NCI-H2107 treated with DMSO at 0.1 percent for 48 hours (cell line): ENCODE measurements at regions not wholly inside any gene's neighbourhood (a gene's known extent, or its start where the extent isn't known, plus 50 kb on each side); places are given as distances from the start of the nearest gene placed in this dataset.

Experiments
- DNase-seq: peaks from one replicate; lab custom pipeline; 2025; ENCODE audit not compliant: unreplicated experiment; lab: John Stamatoyannopoulos, UW

DNA sequence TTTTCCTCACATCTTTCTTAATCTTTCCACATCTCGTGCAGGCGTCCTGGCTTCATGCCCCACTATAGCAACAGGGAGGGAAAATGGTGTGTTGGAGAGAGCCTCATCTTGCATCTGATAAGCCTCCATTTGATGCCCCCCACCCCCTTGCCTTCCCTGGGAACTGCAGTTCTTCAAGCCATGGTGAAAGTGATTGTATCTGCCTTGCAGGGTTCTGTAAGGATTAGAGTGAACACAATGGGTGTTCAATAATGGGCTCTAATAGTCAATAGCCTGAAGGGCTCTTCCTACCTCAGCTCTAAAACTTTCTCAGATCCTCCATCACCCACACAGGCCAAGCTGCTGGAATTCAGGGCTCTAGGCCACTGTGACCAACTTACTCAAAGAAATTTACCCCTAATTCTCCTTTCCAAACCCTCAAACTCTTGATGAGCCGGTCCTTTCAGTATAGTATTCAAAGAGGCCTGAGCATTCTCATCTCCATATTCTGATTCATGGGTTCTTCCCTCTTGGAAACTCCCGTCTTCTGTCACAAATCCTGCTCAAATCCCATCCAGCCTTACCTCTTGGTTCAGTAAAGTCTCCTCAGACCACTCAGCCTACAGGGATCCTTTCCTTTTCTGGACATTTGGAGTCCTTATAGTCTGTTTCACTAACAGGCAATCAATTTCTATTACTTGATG is 128.3 kb upstream of the TRIM2 start:
- no peak for DNase-seq

DNA sequence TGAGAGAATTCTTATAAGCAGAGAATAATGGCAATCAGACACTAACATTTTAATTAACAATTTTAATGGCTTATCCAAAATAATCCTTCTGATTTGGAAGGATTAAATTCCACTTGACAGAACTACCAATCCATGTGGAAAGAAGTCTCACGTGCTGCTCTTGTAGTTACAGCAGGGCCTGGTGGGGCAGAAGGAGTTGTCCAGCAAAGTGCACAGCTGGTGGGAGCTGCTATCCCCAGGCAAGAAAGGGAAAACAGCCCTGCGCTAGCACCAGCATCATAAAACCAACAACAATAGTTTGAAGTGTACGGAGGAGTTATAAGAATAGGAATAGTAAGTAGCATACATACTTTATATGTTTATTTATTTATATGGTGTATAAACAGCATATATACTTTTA is 127.4 kb upstream of the TRIM2 start:
- DNase-seq, result no peak

DNA sequence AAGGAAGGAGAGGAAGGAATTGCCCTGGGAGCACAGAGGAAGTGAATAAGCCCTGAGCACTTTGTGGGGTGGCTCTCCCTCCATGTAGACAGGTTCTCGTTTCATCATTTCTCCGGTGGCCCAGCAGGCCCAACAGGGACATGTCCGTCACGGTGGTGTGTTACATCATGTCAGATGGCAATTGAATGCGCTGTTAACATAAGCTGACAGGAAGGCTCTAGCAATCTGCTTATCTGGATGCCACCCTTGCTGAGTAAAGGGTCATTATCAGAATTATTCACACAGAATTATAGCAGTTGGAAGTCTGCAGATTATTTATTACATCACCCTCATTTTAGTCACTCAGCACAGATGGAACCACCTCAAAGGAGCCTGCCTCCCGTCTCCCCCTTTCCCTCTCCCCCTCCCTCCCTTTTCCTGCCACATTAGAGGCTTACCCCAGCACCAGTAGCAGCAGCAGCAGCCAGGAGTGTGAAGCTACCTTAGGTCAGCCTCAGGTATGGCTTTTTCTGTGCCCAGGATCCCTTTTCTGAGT is 124.3 kb upstream of the TRIM2 start:
- DNase-seq, result no peak

DNA sequence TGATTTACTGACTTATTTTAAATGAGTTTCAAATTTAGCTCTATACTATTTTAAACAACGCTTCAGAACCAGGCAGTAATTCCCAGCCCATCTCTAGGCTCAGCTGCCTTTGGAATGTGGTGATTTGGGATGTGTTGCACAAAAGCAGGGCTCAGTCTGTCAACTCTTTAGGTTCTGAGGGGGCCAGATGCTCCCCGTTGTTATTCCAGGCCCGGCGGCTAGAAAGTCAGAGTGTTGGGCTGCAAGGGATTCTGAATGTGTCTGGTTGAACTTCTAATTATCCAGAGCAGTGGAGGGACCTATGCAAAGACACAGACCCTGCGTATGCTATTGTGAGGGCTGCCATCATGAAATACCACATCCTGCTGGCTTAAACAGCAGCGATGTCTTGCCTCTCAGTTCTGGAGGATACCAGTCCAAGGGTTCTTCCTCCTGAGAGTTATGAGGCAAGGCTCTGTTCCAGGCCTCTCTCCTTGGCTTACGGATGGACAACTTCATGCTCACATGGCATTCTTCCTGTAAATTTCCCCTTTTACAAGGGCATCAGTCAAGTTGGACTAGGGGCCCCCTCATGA is 123.2 kb upstream of the TRIM2 start:
- no peak for DNase-seq

DNA sequence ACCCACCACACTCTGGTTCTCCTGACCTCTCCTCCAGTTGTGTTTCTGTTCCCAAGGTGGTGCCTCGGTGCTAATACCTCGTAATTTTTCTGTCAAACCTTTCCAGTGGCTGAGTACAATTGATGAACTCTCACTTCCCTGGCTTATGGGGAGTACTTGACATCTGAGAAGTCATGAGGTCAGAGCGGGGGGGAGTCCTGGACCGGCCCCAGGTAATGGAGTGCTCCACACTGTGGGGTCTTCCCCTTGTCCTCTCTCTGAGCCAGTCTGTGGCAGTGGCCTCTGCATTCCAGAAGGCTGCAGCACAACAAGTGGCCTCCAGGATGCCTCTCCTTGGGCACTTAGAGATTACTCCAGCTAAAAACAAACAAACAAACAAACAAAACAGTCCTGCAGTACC is 122.5 kb upstream of the TRIM2 start:
- no peak for DNase-seq

DNA sequence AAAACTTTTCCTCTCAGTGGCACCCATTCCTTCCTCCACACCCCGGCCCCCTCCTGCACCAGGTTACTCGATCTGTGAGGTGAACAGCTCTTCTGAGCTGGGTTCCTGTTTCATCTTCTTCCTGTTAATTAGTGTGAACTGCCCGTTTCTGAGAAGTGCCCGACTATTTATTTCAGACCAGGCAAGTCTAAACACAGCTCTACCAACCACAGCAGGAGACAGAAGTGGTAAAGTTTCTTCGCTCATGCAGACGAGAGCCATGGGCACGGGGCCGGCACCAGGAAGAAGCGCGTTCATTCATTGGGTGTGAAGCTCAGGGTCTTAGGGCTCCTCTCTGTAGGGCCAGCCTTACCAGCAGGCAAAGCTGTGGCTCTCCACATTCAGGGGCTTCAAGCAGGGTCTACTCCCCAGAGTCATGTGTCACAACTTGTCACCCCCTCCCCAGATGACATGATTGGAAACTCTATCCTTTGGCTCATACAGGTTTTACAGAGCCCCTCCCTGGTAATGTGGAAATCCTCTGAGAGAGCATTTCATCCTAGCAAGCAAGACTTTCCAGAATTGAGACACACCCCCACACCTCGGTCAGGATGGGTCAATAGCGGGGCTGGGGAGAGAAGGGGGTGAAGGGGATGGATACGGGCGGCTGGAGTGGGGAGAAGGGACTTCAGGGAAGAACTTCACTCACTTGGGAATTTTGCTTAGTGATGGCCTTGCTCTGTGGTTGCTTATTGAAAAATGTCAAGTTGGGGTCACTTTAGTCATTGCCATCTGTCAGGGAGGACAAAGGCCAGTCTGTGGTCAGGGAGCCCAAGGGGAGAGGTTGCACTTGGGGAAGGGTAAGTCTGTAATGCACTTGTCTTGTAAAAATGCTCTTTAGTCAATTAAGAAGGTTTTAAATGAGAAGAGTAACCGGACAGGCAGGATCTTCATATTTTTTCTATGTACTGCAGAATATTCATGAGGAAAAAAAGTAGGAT is 121.6 kb upstream of the TRIM2 start:
- DNase-seq, result no peak

DNA sequence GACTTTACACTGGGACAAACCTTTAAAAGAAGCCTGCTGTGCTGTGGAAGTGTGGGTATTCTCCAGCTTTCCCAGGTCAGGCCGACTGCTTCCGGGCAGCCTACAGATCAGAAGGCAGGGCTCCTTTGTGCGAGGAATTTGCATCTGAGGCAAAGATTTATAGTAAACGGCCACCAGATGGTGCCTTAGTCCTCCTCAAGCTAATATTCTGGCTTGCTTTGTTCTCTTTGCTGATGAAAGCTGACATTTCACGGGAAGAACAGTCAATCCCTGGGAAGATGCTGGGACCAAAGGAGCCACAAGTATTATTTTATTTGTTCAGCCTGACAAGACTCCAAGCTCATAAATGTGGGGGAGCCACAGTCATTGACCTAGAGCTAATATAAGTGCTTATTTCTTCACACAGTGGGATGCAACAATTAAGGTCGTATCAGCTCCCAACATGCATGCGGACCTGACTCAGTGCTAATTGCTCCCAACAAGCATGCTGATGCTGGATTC is 120.7 kb upstream of the TRIM2 start:
- peak; percentile 75 for DNase-seq

DNA sequence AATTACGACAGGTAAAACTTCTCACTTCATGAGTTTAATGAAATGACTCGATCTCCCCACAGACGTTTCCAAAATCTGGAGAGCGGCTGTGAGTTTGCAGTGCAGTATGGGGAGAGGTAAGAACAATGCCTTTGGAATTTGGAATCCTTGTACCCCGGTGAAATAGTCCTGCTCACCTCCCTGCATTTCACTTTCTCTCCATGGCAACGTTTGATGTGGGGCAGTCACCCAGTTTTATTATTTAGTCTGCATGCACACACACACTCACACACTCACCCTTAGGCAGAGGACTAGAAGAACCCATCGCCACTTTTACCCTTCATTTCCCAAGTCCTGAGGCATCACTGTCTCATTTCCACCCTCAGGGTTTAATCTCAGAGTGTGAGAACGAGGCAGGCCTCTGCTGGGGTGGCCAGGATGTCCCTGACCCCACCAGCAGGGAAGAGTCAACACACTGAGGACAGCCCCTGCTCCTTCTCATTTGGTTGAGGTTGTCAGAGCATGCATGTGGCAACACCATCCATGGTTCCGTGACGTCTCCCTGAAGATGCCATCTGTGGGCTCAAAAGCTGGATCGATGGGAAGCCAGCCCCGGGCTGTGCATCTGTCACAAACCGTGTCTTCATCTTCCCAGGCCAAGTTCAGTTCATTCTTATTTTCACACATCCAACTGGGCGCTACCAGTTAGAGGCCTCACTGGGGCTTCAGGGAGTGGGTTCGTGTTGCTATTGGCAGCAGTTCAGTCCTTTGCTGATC is 119.8 kb upstream of the TRIM2 start:
- no peak for DNase-seq

DNA sequence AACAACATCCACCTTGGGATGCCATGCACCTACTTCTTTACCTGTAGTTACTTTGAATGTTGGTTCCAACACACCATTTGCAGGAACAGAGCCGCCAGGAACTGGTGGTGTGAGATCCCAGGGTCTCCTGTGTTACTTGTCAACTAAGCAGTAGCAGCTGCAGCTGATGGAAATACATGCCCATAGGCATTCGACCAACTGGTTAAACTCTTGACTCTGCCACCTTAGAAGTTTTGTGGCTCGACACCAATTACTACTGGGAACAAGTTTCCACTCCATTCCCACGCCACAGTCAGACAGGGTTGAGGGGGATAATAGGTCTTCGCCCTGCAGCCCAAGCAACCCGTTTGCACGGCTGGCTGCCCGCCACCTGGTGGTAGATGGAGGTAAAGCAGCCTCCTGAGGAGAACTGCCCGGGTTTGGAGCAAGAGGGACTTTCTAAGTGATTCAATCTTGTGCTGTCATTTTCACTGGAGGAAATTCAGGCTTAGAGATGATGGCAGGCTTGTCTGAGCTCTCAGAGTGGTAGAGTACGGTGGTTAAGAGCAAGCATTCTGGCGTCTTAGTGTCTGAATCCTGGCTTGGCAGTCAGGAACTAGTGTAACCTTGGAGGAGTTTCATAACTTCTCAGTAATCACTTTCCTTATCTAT is 119.1 kb upstream of the TRIM2 start:
- DNase-seq, result no peak

DNA sequence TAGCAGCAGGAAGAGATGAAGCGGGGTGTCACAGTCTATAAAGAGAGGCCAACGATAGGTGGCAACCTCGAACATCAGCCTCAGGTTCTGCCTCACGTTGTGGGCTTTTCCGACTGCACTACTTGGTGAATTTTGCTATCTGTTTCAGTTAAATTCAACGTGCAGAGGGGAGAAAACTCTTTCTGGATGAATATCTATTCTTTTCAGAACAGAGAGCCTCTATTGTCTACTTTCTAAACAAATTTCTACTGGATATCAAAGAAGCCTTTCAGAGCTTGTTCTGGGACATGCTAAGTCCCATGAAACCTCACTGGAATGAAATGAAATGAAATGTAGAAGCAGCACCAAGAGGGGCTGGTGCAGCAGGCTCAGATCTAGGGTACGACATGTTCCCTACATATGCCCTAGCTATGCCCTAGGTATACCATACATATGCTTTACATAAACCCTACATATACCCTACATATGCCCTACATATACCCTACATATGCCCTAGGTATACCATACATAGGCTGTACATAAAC is 116.5 kb upstream of the TRIM2 start:
- DNase-seq, result no peak

DNA sequence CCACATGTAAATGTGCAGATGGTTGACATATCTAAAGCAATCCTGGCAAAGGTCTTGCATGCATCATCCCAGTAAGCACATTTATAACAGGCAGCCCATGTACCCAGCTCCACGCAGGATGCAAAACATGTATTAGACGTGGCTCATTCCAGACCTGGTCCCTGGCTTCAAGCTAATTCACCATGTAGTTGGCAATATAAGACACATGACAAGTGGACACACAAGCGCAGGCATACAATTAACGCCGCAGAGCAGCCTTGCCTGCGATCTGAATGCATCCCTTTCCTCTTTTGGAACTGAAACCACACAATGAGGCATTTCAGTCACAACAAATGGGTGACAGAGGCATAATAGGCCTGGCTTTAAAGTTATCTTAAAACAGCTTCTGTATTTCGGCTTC is 114.5 kb upstream of the TRIM2 start:
- DNase-seq, result no peak

DNA sequence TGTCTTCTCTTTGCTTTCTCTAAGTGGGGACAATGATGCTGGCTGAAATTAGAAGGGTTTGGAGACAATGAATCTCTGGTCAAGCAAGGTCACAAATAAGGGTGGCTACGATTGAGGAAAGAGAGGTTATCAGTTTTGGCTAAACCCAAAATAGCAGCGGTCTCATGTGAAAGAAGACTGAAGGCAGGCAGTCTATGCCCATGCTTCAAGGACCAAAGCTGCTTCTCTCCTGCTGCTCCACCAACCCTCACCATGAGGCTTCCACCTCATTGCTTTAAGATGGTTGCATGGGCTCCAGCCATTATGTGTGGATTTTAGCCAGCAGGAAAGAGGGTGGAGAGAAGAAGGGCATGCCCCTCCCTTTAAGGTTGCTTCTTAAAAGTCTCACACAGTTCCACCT is 114.1 kb upstream of the TRIM2 start:
- DNase-seq, result no peak

DNA sequence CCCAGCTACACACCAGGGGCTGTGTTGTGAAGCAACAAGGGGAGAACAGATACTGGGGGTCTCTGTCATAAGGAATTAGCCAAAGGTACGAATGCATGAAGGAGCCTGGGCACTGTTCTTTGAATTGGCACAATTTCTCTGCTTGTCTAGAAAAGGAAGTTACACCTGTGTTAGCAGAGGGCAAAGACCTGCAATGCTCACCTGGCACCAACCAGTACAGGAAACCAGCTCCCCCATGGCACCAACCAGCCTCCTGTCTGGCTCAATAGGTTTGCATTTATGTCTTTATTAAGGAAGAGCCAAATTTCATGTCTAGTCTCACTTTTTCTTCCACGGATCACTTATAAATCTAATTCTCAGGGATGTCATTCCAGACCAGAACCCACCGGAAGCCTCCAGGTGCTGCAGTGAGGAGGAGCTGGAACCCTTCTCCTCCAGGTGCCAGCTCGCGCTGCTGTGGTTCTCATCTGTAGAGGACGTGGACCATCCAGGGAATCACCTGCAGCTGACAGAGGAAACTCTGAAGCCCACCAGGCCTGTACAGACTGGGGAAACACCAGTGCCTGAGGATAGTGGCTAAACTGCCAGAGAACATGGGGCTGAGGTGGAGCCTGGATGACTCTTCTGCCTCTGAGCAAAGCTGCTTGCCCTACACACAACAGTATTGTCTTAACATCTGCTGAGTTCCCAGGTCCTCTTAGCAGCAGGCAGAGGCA is 113.4 kb upstream of the TRIM2 start:
- DNase-seq, result no peak

DNA sequence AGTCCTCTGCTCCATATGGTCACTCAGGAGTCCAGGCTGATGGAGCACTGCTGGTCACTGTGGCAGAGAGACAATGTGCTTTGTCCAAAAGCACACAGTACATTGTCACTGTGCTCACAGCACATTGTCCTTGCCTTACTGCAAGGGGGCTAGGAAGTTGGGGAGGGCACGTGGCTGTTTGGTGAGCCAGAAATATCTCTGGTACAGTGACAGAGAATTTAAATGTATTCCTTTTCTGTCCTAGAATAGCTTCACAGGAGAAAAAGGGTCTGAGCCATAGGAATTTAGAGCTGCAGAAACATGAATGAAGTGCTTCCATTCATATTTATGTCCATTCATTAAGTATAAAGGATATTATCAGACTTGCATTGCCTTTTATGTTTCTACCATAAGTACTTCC is 110.8 kb upstream of the TRIM2 start:
- DNase-seq, result no peak

DNA sequence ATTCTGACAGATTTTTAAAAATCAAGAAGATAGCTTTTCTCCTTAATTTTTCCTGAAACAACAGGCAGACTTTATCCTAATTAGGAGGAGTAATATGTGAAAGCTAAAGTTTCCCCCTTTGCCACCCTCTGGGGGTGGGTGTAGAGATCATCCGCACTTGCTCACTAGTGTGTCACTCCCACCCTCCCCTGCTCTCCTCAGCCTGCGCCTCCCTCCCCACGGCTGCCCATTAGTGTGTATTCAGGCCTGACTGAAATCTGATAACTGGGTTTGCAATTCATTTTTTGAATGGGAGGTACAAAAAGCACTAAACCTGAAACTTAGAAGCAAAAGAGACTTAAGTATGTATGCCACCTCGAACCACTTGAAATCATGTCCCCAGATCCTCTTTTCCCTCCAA is 110.4 kb upstream of the TRIM2 start:
- DNase-seq, result no peak

DNA sequence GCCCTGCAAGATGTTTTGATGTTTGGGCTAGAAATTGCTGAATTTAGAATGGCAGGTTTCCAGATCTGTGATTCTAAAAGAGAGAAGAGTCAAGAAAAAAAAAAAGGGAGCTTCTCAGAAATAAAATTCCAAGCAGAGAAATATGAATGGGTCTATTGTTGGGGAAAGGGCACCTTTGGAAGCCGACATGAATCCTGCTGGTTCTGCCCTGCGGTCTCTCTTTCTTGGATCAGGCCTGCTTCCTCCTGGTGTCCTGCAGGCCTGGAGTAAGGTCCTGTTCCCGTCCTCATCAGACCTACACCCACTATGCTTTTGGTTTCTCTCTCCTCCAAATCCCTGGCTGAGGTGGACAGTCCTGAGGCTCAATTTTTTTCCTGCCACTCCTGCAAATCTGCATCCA is 109.8 kb upstream of the TRIM2 start:
- no peak for DNase-seq

DNA sequence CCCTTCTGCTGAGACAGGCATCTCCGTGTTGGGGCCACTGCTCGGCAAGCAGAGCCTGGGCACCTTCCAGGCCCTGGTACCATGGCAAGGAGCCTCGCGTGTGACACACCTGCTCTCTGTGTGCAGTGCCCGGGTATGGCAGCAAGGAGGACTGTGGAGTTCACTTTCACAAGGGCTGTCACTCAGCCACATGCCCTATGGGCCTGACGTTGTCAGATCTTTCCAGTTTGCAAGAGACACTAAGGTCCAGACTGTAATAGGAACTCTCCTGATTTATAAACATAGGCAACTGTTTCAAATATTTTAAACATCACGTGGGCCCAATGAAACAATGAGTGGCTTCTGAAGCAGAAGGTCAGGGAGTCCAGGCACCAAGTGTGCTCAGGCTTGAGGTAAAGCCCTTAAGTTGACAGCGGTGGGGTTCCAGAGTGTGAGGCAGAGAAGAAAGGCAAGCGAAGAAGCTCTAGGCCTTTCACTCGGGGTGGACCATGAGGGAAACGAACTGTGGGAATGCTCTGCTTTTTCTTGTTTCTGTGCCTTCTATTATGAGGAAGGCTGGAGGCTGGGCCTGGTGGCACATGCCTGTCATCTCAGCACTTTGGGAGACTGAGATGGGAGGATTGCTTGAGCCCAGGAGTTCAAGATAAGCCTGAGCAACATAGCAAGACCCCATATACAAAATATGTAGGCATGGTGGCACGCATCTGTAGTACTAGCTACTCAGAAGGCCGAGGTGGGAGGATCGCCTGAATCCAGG is 108.6 kb upstream of the TRIM2 start:
- DNase-seq, result no peak

DNA sequence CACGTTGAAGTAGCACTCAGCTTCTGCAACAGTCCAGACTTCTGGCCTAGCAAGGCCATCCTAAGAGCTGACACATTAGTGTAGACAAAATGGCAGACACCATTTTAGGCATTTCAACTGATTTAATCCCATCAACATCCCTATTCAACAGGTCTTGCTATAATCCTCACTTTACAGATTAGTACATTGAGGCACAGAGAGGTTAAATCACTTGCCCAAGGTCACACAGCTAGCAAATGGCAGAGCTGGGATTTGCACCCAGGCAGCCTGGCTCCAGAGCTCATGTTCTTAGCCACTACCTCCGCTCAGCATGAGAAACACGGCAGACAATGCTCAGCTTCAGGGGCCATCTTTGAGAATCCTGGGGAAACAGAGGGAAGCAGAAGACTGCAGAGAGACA is 107.9 kb upstream of the TRIM2 start:
- no peak for DNase-seq

DNA sequence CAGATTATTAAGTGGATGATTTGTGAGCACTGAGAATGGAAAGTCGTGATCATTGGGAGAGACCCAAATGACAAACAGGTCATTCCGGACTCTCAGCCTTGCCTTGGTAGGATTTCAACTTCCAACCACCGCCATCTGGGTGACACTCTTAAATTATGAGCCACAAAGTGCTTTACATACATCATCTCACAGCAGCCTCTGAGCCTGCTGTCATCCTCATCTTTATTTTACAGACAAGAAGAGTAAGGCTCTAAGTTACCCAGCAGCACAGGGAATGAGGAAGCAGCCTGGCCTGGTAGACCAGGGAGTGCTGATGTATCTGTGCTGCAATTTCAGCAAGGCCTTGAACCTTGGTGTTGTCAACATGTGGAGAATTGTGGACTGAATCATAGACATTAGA is 105.8 kb upstream of the TRIM2 start:
- no peak for DNase-seq
